SKM-1 (cell line): ENCODE measurements at regions not wholly inside any gene's neighbourhood (a gene's known extent, or its start where the extent isn't known, plus 50 kb on each side); places are given as distances from the start of the nearest gene placed in this dataset.
"Not testable (repeated sequence)": the region's sequence is repeated elsewhere in the genome, so short reads cannot be mapped to it uniquely, and the experiment has no call there.

Source experiments
- DNase-seq: peaks from one replicate; lab custom pipeline; 2025; ENCODE audit not compliant: unreplicated experiment; lab: John Stamatoyannopoulos, UW

DNA sequence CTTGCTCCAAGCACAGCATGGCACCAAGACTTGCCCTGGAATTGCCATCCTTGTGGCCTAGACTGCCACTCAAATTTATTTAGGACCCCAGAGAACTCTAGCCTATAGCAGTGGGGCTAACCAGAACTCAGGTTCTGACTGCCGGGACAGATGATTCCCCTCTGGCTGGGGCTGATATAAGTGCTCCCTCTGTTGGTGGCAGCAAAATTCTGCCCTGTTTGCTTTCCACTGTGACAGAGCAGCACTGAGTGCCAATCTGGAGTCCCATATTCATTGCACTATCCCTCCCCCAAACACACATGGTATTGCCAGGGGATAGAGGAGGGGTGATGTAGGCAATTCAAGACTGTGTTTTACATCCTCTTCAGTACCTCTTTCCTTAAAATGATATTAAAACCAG lies 1081.9 kb downstream of the FAT4 start:
- DNase-seq = no peak

DNA sequence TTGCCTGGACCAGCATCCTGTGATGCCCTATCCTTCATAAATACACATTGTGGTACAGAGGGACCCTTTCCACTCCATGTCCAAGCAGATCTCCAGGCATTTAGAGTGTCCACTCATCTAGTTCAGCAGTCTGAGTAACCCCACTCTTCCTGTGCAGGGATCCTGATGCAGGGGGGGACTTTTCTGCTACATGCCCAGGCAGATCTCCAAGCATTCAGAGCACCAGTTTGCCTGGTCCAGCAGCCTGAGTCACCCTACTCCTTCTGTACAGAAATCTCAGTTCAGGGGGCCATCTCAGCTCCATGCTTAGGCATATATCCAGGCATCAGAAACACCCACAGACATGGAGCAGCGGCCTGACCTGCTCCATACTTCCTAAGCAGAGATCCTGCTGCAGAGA lies 1089.8 kb downstream of the FAT4 start:
- no peak for DNase-seq

DNA sequence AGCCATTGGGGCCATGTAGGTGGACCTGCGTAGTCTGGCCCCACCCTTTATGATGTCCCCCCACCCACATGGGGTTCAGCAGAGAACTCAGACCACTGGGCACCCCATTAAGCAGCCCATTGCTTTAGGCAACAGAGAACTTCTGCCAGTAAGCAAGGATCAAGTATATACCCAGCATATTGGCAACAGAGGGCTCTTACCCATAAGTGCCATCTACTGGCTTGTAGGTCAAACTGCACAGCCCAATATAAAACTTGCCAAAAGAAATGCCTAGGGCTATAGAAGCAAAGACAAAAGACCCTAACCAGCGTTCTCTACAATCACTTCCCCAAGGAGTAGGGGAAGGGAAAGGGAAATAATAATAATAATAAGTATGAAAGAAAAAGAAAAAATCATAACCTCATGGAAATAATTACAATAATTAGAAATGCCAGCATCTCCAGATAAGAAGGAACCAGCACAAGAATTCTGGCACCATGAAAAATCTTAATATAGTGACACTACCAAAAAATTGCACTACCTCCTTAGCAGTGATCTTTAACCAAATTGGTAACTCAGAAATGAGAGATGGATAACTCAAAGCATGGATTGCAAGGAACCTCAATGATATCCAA lies 1090.7 kb downstream of the FAT4 start:
- DNase-seq = no peak

DNA sequence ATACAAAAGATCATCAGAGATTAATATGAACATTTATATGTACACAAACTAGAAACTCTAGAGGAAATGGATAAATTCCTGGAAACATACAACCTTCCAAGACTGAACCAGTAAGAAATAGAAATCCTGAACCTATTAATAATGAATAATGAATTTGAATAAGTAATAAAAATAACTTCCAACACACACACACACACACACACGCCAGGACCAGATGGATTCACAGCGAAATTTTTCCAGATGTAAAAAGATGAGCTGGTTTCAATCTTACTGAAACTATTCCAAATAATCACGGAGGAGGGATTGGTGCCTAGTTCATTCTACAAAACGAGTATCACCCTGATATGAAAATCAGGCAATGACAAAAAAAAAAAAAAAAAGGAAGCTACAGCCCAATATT lies 1095.0 kb downstream of the FAT4 start:
- DNase-seq = no peak

DNA sequence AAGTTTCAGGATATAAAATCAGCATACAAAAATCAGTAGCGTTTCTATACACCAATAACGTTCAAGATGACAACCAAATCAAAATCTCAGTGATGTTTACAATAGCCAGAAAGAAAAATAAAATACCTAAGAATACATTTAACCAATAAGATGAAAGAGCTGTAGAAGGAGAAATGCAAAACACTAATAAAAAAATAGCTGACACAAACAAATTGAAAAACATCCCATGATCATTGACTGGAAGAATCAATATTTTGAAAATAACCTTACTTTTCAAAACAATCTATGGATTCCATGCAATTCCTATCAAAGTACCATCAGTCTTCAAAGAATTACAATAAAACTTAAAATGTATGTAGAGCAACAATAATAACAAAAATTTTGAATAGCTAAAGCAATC lies 1096.3 kb downstream of the FAT4 start:
- no peak for DNase-seq

DNA sequence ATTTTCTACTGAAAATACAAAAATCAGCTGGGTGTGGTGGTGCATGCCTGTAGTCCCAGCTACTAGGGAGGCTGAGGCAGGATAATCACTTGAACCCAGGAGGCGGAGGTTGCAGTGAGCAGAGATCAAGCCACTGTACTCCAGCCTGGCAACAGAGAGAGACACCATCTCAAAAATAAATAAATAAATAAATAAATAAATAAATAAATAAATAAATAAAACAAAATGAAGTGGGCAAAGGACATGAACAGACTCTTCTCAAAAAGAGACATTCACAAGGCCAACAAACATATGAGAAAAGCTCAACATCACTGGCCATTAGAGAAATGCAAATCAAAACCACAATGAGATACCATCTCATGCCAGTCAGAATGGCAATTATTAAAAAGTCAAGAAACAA lies 1097.6 kb downstream of the FAT4 start:
- not testable (repeated sequence) for DNase-seq

DNA sequence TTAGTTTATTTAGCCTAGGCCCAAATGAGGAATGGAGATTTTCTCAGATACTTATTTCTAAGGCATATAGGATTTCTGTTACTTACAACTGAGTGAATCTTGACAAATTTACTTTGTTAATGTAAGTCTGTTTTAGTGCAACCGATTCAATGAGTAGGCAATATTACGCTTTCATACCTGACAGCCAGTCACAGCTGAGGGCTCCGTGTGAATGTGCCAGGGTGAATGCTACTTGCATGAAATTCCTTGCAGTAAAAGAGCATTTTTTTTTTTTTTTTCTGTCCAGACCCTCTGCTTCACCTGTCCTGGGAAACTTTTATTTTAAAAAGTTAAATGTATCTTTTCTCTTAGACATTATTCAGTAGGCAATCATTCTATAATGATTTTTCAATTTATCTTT lies 1100.0 kb downstream of the FAT4 start:
- DNase-seq = no peak

DNA sequence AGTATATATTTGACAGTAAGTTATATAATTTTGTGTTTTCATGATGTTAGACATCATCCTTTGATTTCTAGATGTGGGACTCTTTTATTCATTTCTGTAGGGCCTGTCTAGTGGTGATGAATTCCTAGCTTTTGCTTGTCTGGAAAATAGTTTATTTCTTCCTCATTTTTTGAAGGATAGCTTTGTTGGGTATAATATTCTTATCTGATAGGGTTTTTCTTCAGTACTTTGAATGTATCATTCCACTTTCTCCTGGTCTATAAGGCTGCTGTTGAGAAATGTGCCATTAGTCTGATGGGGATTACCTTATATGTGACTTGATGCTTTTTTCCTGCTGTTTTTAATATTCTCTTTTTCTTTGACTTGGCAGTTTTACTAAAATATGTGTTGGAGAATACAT lies 1104.5 kb downstream of the FAT4 start:
- DNase-seq = no peak

DNA sequence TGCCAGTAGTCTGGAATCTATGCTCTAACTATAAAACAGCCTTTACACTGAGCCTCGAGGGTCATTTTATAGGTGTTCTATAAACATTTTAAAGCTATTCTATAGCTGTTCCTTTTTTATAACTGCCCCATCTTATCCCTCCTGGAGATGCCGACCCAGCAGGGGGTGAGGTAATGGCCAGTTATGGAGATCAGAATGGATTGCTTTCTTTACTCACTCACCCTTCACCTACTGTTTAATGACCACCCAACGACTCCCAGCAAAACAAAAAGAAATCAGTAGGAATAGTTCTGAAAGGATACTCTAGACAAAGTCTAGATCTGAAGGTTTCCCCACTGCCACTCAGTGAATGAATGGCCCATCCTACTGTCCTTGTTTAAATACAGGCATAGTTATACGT lies 1113.1 kb downstream of the FAT4 start:
- no peak for DNase-seq

DNA sequence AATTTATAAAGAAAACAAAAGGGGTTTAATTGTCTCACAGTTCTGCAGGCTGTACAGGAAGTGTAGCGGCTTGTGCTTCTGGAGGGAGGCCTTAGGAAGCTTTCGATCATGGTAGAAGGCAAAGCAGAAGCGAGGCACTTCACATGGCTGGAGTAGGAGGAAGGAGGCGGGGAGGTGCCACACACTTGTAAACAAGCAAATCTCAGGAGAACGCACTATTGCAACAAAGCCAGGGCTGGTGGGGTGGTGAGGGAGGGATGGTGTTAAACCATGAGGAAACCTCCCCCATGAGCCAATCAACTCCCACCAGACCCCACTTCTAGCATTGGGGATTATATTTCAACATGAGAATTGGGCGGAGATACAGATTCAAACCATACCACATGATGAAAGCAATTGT lies 1116.3 kb downstream of the FAT4 start:
- DNase-seq = no peak

DNA sequence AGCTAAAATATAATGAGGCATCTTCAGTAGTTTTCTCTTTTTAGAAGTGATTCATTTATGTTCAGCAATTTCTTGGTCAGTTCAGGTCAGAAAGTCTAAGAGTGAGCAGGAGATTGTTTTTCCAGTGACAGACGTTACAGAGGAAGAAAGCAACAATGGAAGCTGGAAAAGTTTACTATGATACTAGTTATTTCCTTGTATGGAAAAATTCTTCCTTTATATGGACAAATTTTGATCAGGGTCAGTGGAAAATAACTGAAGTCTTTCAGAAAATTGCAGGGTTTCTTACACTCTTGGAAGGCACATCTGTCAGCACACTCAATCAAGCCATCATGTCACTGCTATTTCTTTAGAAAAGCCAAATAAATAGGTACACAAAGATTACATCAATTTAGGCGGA lies 1120.7 kb downstream of the FAT4 start:
- no peak for DNase-seq

DNA sequence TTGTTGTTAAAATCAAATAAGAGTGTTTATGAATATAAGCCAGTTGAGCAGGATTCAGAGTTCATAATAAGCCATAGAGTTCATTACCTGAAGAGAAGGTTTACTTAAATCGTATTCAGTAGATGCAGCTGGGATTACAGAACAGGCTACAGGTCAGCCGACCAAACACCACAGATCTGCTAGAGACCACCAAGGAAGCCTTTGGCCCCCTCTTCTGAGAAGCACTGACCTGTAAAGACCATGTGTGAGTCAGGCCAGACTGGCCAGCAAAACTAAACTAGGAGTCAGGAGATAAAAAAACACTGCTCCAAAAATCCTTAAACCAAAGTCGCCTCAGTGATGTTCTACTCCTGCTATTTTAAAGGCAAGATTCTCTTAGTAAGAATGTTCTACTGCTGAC lies 1125.5 kb downstream of the FAT4 start:
- DNase-seq = no peak

DNA sequence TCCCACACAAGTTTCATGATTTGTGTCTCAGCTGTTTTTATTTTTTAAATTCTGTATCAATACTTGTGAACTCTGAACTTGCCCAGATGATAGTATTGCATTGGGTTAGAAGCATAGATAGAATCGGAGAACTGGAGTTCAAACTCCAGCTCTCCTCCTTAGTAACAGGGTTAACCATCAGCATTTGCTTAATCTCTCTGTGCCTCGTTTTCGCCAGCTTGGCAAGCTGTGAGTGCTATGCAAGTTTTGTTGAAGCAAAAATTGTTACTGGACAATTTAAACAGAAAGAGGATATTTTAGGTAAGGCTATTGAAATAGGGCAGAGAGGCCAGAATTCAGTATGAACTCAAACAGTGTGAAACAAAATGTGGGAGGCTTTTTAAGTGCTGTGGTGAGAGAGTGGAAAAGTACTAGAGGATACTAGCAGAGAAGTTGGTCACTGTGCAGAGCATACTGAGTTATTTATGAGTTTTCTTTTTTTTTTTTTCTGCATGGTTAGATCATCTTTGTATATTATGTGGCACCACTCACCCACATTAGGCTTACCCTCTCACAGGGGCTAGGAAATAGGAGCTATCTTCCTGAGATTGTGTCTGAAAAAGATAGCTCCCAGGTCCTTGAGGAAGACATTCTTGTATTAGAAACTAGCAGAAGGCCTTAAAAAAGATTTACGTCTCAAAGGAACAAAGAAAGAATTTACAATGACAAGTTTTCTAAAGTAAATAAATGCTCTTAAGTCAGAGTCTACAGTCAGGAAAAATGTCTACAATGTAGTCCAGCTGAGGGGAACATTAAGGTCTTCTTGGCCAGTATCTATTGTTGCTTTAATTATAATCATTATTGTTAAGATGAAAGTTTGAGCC lies 1126.6 kb downstream of the FAT4 start:
- DNase-seq = no peak

DNA sequence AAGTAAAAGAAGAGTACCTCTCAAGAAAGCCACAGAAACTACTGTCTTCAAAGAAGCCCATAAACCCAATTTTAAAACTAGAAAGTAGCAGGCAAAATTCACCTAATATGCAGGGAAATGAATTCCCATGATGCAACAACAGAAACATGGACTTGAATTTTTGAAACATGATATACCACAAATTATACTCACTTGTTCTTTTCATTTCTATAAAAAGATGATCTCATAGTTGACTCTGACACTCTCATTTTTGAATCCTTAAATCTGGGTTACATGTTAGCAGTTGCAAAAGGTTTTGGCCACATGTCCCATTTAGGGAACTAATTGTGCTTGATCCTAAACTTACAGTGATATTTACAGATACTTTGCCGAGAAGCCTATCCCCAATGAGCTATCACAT lies 1130.8 kb downstream of the FAT4 start:
- no peak for DNase-seq

DNA sequence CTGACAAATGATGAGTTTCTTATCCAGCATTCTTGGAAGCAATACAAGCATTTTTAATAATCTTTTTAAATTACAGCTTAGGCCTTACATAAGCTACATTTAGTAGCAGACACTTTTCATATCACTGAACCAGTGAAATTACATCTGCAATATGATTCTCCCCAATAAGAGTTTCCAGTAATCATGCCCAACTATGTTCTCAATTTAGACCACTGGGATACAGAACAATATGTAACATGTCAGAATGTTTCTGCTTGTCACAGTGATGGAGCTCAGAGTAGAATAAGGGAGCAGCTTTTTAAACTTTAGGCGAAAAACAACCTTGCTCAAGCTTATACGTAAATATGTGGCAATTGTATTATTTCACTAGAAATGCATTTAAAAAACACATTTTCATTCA lies 1132.2 kb downstream of the FAT4 start:
- DNase-seq = no peak

DNA sequence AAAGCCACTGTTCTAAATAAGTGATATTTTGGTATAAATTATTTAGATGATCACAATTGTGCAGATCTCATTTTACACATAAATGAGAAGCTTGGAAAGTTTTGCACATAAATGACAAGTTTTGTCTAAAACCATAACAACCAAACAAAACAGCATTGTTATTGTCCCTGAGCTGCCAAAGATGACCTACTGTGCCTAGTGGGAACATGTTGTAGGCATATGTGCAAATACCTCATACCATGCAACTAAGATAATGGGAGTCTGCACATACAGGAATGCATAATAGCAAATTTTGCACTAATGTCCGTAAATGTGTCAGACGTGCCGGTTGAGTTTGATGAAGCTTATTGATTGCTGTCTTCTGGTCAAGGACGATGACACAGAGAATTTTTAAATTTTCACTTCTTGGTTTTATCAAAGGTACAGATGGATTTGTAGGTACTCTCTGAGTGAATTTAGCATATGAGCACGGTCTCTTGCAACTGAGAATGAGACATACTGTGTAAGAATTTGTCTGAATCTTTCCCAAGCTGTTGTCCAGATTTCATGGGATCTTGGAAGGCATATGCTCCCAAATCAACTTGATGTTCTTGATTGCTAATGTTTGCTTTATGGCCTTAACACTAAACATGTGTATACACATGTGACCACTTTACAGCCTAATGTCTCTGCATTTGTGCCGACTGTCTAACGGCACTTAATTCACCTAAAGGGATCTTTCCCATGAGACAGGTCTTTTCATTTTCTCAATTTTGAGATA lies 1133.5 kb downstream of the FAT4 start:
- no peak for DNase-seq

DNA sequence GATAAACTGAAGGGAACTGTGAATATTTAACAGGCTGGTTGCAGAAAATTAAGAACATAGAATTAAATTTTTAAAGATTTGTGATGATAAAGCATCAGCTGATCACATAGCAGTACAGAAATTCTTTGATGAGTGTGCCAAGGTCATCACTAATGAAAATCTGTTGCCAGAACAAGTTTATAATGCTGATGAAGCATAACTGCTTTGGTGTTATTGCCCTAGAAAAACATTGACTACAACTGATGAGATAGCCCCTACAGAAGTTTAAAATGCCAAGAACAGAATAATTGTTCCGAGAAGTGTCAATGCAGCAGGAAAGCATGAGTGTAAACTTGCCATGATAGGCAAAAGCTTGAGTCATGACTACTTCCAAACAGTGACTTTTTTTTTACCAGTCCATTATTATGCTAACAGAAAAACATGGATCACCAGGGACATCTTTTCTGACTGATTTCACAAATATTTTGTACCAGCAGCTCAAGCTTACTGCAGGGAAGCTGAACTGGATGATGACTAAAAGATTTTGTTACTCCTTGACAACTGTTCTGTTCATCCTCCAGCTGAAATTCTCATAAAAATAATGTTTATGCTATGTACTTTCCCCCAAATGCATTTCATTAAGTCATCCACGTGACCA lies 1136.6 kb downstream of the FAT4 start:
- DNase-seq = no peak

DNA sequence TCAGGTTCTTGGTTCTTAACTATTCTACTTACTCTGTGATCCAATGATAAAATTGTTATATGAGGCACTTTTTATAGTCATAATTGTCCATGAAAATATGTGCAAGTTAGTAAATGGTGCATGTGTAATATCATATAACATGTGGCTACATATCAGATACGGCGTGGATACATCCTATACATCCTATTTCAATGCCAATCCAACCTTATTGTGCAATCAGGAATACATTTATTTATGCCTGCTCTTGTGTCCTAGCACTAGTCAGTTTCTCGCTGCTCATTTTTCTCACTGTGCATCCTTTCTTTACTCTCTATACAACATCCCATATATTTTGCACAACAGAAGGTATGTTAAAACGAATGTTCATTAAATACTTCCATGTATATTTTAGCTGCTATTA lies 1141.1 kb downstream of the FAT4 start:
- DNase-seq = no peak

DNA sequence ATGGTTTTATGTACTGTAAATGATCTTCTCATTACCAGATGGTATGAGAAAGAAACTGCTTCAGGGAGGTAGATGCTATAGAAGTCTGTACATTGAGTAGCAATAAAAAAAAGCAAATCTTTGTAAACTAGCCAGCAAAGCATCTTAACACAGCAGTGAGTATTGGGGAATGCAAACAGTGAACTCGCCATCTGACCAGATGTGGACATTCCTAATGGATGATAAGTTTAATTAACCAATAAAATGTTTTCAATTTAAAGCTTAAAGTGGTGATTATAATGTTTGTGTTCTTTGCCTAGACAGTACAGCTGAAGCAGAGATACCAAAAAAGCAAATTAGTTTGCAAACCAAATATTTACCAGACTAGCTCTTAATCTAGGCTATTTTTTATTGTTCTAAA lies 1144.2 kb downstream of the FAT4 start:
- no peak for DNase-seq

DNA sequence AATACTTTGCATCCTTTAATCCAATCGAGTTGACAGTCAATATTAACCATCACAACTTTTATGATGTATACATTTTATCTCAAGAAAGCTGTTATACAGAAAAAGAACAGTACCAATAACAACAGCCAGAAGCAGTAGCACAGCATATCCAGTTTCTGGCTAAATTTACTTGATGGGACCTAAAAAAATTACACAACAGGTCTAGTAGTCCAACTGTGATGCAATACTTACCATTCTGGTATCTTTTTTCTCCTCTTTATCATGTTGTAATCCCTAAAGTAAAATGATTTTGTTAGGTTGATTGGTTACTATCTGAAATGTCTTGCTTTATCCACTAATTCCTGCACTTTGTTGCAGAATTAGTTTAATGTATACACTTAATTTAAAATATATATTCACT lies 1150.6 kb downstream of the FAT4 start:
- no peak for DNase-seq

DNA sequence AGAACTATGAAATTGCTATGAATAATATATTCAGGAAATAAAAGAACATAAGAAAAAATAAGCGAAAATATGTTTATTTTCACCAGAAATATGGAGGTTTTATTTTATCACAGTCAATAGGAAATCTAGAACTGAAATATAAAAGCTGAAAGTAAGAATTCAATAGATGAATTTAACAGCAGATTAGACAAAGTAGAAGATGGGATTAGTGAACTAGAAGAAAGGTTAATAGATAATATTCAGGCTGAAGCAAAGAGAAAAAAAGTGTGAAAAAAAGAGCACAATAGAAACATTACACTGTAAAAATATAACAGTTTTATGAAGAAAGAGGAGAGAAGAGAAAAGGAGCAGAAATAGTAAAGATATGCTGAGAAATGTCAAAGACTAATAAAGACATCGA lies 1152.1 kb downstream of the FAT4 start:
- no peak for DNase-seq

DNA sequence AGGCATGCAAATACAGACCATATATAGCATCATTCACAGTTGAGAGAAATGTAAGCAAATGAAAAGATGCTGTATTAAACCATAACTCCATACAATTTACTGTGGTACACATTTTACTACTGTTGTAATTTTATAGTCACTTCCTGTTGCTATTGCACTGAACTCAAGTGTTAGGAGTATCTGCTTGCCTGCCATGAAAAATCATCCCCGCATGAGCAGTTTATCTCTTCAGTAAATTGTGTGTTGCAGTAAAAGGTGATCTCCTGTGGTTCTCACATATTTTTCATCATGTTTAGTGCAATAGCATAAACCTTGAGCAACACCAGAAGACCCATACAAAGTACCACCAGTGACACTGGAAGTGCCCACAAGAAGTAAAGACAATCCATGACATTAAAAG lies 1153.4 kb downstream of the FAT4 start:
- no peak for DNase-seq
